ENCODE measurements at regions not wholly inside any gene's neighbourhood (a gene's known extent, or its start where the extent isn't known, plus 50 kb on each side); places are given as distances from the start of the nearest gene placed in this dataset.
"Not testable (repeated sequence)": the region's sequence is repeated elsewhere in the genome, so short reads cannot be mapped to it uniquely, and the experiment has no call there.

DNA sequence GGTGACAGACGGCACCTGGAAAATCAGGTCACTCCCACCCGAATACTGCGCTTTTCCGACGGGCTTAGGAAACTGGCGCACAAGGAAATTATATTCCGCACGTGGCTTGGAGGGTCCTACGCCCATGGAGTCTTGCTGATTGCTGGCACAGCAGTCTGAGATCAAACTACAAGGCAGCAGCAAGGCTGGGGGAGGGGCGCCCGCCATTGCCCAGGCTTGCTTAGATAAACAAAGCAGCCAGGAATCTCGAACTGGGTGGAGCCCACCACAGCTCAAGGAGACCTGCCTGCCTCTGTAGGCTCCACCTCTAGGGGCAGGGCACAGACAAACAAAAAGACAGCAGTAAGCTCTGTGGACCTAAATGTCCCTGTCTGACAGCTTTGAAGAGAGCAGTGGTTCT is 394.3 kb downstream of the PTH2R start:
- not testable (repeated sequence) for H3K4me1 ChIP-seq (ENCODE audit: low read length); DNase-seq; H3K4me3 ChIP-seq (ENCODE audit: low read length); H3K27me3 ChIP-seq (ENCODE audit: low read length); H3K9me3 ChIP-seq (ENCODE audit: low read length); H3K9ac ChIP-seq (ENCODE audit: low read length); H3K27ac ChIP-seq (ENCODE audit: low read length); H3K9me2 ChIP-seq (replicated peaks; ENCODE audit: insufficient read depth, low read length); H2AFZ ChIP-seq (ENCODE audit: low read length); H3K36me3 ChIP-seq (ENCODE audit: insufficient read depth, low read length); H4K20me1 ChIP-seq (ENCODE audit: insufficient read depth, low read depth, low read length); H3K79me2 ChIP-seq (ENCODE audit: low read length); H3K4me2 ChIP-seq (ENCODE audit: low read depth, low read length, poor library complexity, severe bottlenecking)

DNA sequence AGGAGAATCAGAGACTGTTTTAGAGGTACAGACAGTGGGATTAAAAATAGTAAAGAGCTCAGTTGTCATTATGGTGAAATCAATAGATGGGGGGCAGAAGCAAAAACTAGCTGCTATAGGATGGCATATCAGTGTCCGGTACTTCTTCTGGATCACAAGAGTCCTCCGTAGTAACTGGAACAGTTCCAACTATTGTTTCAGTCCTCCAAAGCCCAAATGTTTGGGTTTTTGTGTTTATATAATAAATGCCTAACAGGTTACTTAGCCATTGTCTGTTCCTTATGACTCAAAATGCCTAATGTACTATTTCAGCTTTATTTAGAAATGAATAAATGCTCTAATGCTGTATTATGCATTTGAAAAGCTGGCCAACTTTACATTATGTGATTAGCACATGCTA is 401.2 kb downstream of the PTH2R start:
- H3K4me2 ChIP-seq (ENCODE audit: low read depth, low read length, poor library complexity, severe bottlenecking): no peak overlapping the region
- H3K4me1 ChIP-seq (ENCODE audit: low read length): no peaks in the 10 kb centered on the region
- no peak overlapping the region for H3K9ac ChIP-seq (ENCODE audit: low read length)
- no peaks in the 10 kb centered on the region for H4K20me1 ChIP-seq (ENCODE audit: insufficient read depth, low read depth, low read length)
- H3K4me3 ChIP-seq (ENCODE audit: low read length): no peak overlapping the region
- no peak overlapping the region for H3K27ac ChIP-seq (ENCODE audit: low read length)
- H3K27me3 ChIP-seq (ENCODE audit: low read length): no peaks in the 10 kb centered on the region
- no peak overlapping the region for H2AFZ ChIP-seq (ENCODE audit: low read length)
- no peak for DNase-seq
- no peaks in the 10 kb centered on the region for H3K9me3 ChIP-seq (ENCODE audit: low read length)
- H3K9me2 ChIP-seq (replicated peaks; ENCODE audit: insufficient read depth, low read length): no peaks in the 10 kb centered on the region
- no peaks in the 10 kb centered on the region for H3K36me3 ChIP-seq (ENCODE audit: insufficient read depth, low read length)
- no peaks in the 10 kb centered on the region for H3K79me2 ChIP-seq (ENCODE audit: low read length)

DNA sequence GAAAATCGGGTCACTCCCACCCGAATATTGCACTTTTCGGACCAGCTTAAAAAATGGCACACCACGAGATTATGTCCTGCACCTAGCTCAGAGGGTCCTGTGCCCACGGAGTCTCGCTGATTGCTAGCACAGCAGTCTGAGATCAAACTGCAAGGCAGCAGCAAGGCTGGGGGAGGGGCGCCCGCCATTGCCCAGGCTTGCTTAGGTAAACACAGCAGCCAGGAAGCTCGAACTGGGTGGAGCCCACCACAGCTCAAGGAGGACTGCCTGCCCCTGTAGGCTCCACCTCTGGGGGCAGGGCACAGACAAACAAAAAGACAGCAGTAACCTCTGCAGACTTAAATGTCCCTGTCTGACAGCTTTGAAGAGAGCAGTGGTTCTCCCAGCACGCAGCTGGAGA is 405.3 kb downstream of the PTH2R start:
- not testable (repeated sequence) for H4K20me1 ChIP-seq (ENCODE audit: insufficient read depth, low read depth, low read length); H3K36me3 ChIP-seq (ENCODE audit: insufficient read depth, low read length); H3K79me2 ChIP-seq (ENCODE audit: low read length); H2AFZ ChIP-seq (ENCODE audit: low read length); H3K9me2 ChIP-seq (replicated peaks; ENCODE audit: insufficient read depth, low read length); DNase-seq; H3K4me1 ChIP-seq (ENCODE audit: low read length); H3K27ac ChIP-seq (ENCODE audit: low read length); H3K27me3 ChIP-seq (ENCODE audit: low read length); H3K9ac ChIP-seq (ENCODE audit: low read length); H3K9me3 ChIP-seq (ENCODE audit: low read length); H3K4me2 ChIP-seq (ENCODE audit: low read depth, low read length, poor library complexity, severe bottlenecking); H3K4me3 ChIP-seq (ENCODE audit: low read length)

DNA sequence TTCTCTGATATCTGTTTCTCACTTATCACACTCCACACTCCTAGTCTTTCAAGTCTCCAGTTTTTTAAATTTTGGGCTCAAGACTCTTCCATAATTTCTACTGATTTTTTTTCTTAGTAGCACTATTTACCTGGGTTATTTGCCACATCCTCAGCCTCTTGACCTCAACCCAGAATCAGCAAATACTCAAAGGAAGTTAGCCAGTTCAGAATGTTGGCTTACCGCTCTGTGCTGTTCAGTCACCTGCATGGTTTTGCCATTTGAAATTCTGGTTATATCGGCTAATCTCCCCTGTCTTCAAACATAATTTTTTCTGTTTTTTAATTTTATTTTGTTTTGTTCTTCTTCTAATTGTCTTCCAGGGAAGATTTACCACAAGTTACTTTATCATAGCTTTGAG is 412.6 kb downstream of the PTH2R start:
- Histone ChIP-seq H3K79me2 (ENCODE audit: low read length) (no peaks in the 10 kb centered on the region), H3K4me2 (ENCODE audit: low read depth, low read length, poor library complexity, severe bottlenecking) (no peak overlapping the region), H3K4me3 (ENCODE audit: low read length) (no peak overlapping the region), H3K27ac (ENCODE audit: low read length) (no peak overlapping the region), H3K27me3 (ENCODE audit: low read length) (no peaks in the 10 kb centered on the region), H3K36me3 (ENCODE audit: insufficient read depth, low read length) (no peaks in the 10 kb centered on the region), H4K20me1 (ENCODE audit: insufficient read depth, low read depth, low read length) (no peaks in the 10 kb centered on the region), H3K9ac (ENCODE audit: low read length) (no peak overlapping the region), H2AFZ (ENCODE audit: low read length) (no peak overlapping the region), H3K9me3 (ENCODE audit: low read length) (no peaks in the 10 kb centered on the region), H3K4me1 (ENCODE audit: low read length) (peaks cover 5% of the 10 kb centered on the region), H3K9me2 (replicated peaks; ENCODE audit: insufficient read depth, low read length) (no peaks in the 10 kb centered on the region)
- no peak for DNase-seq

DNA sequence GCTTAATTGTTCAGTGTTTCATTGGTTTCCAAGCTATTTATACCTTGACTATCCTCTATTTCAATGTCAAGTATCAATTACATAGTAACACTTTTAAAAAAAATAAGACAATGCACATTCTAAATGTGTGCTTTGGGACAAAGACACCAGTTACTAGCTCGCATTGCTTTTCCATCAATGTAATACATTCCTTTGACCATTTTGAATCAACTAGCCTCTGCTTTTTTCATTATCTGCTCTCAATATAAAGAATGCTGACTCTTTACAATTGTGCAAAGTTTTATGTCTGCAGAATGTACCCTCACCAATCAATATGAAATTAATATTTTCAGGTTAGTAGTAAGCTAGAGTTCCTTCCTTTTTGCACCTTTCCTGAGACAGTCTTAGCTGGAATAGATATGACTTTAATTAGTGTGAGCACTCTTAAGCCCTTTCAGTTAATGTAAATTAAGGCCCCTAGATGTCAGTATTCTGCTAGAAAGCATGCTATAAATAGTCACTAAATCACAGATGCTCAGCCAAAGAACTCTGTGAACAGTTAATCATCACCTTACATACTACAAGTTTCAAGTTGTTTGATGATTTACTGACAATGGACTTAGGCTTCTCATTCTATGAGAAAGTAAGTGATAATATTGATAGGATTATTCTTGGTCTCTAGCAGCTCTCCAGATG is 413.6 kb downstream of the PTH2R start:
- Histone ChIP-seq H3K27me3 (ENCODE audit: low read length) (no peaks in the 10 kb centered on the region), H4K20me1 (ENCODE audit: insufficient read depth, low read depth, low read length) (no peaks in the 10 kb centered on the region), H3K4me3 (ENCODE audit: low read length) (no peak overlapping the region), H3K9ac (ENCODE audit: low read length) (no peak overlapping the region), H2AFZ (ENCODE audit: low read length) (no peak overlapping the region), H3K4me1 (ENCODE audit: low read length) (peaks cover 5% of the 10 kb centered on the region), H3K27ac (ENCODE audit: low read length) (no peak overlapping the region), H3K4me2 (ENCODE audit: low read depth, low read length, poor library complexity, severe bottlenecking) (no peak overlapping the region), H3K36me3 (ENCODE audit: insufficient read depth, low read length) (no peaks in the 10 kb centered on the region), H3K9me2 (replicated peaks; ENCODE audit: insufficient read depth, low read length) (no peaks in the 10 kb centered on the region), H3K79me2 (ENCODE audit: low read length) (no peaks in the 10 kb centered on the region), H3K9me3 (ENCODE audit: low read length) (no peaks in the 10 kb centered on the region)
- peak; percentile 63 for DNase-seq

DNA sequence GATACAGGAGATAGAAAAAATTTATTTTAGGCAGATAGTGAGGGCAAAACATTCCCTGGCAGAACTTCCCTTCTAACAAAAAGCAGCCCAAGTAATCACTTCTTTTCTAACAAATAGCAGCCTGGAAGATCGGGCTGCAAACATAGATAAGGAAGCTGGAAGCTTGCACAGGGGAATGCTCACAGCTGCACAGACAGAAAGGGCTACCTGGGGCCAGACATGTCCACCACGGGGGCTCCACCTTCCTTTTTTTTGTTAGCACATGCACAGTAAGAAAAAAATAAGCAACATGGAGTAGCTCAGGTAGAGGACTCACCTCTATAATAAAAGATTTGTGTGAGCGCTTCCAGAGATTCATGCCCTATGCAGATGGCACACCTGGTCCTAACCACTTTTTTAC is 420.5 kb downstream of the PTH2R start:
- no peaks in the 10 kb centered on the region for H3K79me2 ChIP-seq (ENCODE audit: low read length)
- no peak overlapping the region for H3K9ac ChIP-seq (ENCODE audit: low read length)
- H3K36me3 ChIP-seq (ENCODE audit: insufficient read depth, low read length): no peaks in the 10 kb centered on the region
- H3K9me2 ChIP-seq (replicated peaks; ENCODE audit: insufficient read depth, low read length): no peaks in the 10 kb centered on the region
- DNase-seq: no peak
- H2AFZ ChIP-seq (ENCODE audit: low read length): no peak overlapping the region
- no peak overlapping the region for H3K27ac ChIP-seq (ENCODE audit: low read length)
- H3K4me2 ChIP-seq (ENCODE audit: low read depth, low read length, poor library complexity, severe bottlenecking): no peak overlapping the region
- no peaks in the 10 kb centered on the region for H3K27me3 ChIP-seq (ENCODE audit: low read length)
- no peaks in the 10 kb centered on the region for H4K20me1 ChIP-seq (ENCODE audit: insufficient read depth, low read depth, low read length)
- no peaks in the 10 kb centered on the region for H3K9me3 ChIP-seq (ENCODE audit: low read length)
- H3K4me3 ChIP-seq (ENCODE audit: low read length): no peak overlapping the region
- H3K4me1 ChIP-seq (ENCODE audit: low read length): no peaks in the 10 kb centered on the region

DNA sequence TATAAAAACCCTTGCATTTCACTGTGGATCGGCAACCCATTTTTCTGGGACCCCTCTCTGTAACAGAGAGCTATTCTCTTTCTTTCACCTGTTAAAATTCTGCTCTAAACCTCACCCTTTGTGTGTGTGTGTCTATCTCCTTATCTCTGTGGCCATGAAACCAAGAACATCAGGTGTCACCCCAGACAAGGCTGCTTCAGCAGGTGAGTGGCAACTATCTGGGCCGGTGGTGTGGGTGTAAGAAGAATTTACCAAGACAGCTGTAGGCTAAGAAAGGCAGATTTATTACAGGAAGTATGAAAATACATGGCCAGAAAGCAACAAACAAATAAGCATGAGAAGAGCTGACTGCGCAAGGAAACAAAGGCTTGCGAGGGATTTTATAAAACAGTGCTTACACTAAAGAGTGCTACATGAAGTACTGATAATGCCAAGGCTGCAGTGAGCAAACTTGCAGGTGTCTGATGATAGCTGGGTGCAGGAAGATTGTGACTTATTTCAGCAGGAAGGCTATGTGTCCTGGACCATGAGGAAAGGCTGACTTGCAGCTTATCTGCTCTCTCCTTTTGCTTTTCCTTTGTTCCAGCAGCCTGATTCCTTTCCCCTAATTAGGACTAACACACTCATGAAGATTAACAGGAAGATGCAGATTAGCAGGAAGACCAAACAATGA is 421.1 kb downstream of the PTH2R start:
- no peak overlapping the region for H3K4me3 ChIP-seq (ENCODE audit: low read length)
- no peaks in the 10 kb centered on the region for H3K27me3 ChIP-seq (ENCODE audit: low read length)
- no peaks in the 10 kb centered on the region for H3K36me3 ChIP-seq (ENCODE audit: insufficient read depth, low read length)
- no peak overlapping the region for H3K4me2 ChIP-seq (ENCODE audit: low read depth, low read length, poor library complexity, severe bottlenecking)
- no peaks in the 10 kb centered on the region for H3K79me2 ChIP-seq (ENCODE audit: low read length)
- no peaks in the 10 kb centered on the region for H4K20me1 ChIP-seq (ENCODE audit: insufficient read depth, low read depth, low read length)
- H3K4me1 ChIP-seq (ENCODE audit: low read length): no peaks in the 10 kb centered on the region
- H3K27ac ChIP-seq (ENCODE audit: low read length): no peak overlapping the region
- no peak overlapping the region for H3K9ac ChIP-seq (ENCODE audit: low read length)
- H3K9me2 ChIP-seq (replicated peaks; ENCODE audit: insufficient read depth, low read length): no peaks in the 10 kb centered on the region
- no peak overlapping the region for H2AFZ ChIP-seq (ENCODE audit: low read length)
- no peak for DNase-seq
- H3K9me3 ChIP-seq (ENCODE audit: low read length): no peaks in the 10 kb centered on the region

DNA sequence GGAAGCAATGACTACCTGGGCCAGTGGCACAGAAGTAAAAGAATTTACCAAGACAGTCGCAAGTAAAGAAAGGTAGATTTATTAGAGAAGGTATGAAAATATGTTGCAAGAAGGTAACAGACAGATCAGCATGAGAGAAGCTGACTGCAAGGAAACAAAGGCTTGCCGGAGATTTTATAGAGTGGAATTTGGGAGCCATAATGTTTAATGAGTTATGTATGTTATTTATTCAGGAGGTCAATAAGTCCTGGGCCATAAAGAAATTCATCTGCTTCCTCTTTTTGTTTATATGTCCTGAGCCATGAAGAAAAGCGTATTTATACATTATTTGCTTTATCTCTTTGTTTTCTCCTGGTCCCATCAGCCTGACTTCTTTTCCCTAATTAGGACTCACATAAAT is 423.6 kb downstream of the PTH2R start:
- Histone ChIP-seq H3K4me2 (ENCODE audit: low read depth, low read length, poor library complexity, severe bottlenecking) (no peak overlapping the region), H3K79me2 (ENCODE audit: low read length) (no peaks in the 10 kb centered on the region), H4K20me1 (ENCODE audit: insufficient read depth, low read depth, low read length) (no peaks in the 10 kb centered on the region), H3K4me3 (ENCODE audit: low read length) (no peak overlapping the region), H3K4me1 (ENCODE audit: low read length) (no peaks in the 10 kb centered on the region), H3K36me3 (ENCODE audit: insufficient read depth, low read length) (no peaks in the 10 kb centered on the region), H2AFZ (ENCODE audit: low read length) (no peak overlapping the region), H3K9me3 (ENCODE audit: low read length) (no peaks in the 10 kb centered on the region), H3K9me2 (replicated peaks; ENCODE audit: insufficient read depth, low read length) (no peaks in the 10 kb centered on the region), H3K27ac (ENCODE audit: low read length) (no peak overlapping the region), H3K9ac (ENCODE audit: low read length) (no peak overlapping the region), H3K27me3 (ENCODE audit: low read length) (no peaks in the 10 kb centered on the region)
- no peak for DNase-seq

Measured in Karpas-422 (cell line).